HEK293 (cell line): ENCODE measurements at regions not wholly inside any gene's neighbourhood (a gene's known extent, or its start where the extent isn't known, plus 50 kb on each side); places are given as distances from the start of the nearest gene placed in this dataset.
A peak's percentile ranks its signal among the peaks of the same experiment; 100 is the strongest.

Source experiments
- CTCF ChIA-PET: fragments of 350-600 bp; formaldehyde crosslinking; extraction: SDS; loops from one replicate; lab custom pipeline; 2021; ENCODE audit warnings: antibody characterized with exemption; lab: Yijun Ruan, JAX
- POLR2A ChIA-PET: fragments of 300-600 bp; formaldehyde crosslinking; extraction: SDS; loops from one replicate; lab custom pipeline; 2020; ENCODE audit warnings: antibody characterized with exemption, inconsistent platforms; lab: Yijun Ruan, JAX
- H3K27ac ChIP-seq: fragments of 200-500 bp; sonication (Bioruptor generic); 2 replicates; pipeline ENCODE4 v1.5.1; 2014; ENCODE audit warnings: low read depth, low read length, control low read depth, inconsistent platforms; ENCODE audit errors: extremely low read depth
- H3K36me3 ChIP-seq, 2 experiments: fragments of 200-500 bp in 1 of 2; sonication (Bioruptor generic) in 1 of 2; 1 replicate in 1 of 2; 2 replicates in 1 of 2; pipeline ENCODE4 v1.5.1; 2014 to 2017; ENCODE audit warnings: inconsistent platforms in 2 of 2, low read length in 2 of 2; ENCODE audit not compliant: control insufficient read depth in 2 of 2, insufficient read depth in 1 of 2
- H3K4me1 ChIP-seq: fragments of 200-500 bp; sonication (Bioruptor generic); 2 replicates; pipeline ENCODE4 v1.5.1; 2014; ENCODE audit warnings: mild to moderate bottlenecking, low read length, inconsistent platforms; ENCODE audit not compliant: control insufficient read depth, insufficient read depth
- H3K4me3 ChIP-seq: 2 replicates; pipeline ENCODE4 v1.5.1; 2011; ENCODE audit warnings: low read depth, mild to moderate bottlenecking, control low read depth, low read length, moderate library complexity
- H3K9me3 ChIP-seq: fragments of 200-500 bp; sonication (Bioruptor generic); 2 replicates; pipeline ENCODE4 v1.5.1; 2014; ENCODE audit warnings: low read depth, low read length, inconsistent platforms; ENCODE audit not compliant: control insufficient read depth, insufficient read depth
- EGR2 ChIP-seq: fragments of 450-650 bp; formaldehyde crosslinking; IDR thresholded peaks from 2 replicates; pipeline ENCODE4 v1.5.1; 2016; ENCODE audit warnings: low read depth, missing biosample characterization, missing genetic modification characterization
- HOXA7 ChIP-seq: sonication (generic); formaldehyde crosslinking; IDR thresholded peaks from 2 replicates; pipeline ENCODE4 v1.8.1; 2022; ENCODE audit warnings: missing genetic modification reagents, borderline replicate concordance
- INSM2 ChIP-seq: fragments of 450-650 bp; formaldehyde crosslinking; IDR thresholded peaks from 2 replicates; pipeline ENCODE4 v1.5.1; 2016; ENCODE audit warnings: missing biosample characterization, missing genetic modification characterization
- MYNN ChIP-seq: fragments of 450-650 bp; formaldehyde crosslinking; IDR thresholded peaks from 2 replicates; pipeline ENCODE4 v1.5.1; 2016; ENCODE audit warnings: missing biosample characterization, missing genetic modification characterization, borderline replicate concordance
- SCRT2 ChIP-seq: fragments of 450-650 bp; formaldehyde crosslinking; IDR thresholded peaks from 2 replicates; pipeline ENCODE4 v1.5.1; 2016; ENCODE audit warnings: missing biosample characterization, missing genetic modification characterization
- WT1 ChIP-seq: fragments of 450-650 bp; formaldehyde crosslinking; IDR thresholded peaks from 2 replicates; pipeline ENCODE4 v1.5.1; 2016; ENCODE audit warnings: missing biosample characterization, missing genetic modification characterization
- ZNF112 ChIP-seq: fragments of 450-650 bp; formaldehyde crosslinking; IDR thresholded peaks from 2 replicates; pipeline ENCODE4 v1.5.0; 2017; ENCODE audit warnings: missing biosample characterization, missing genetic modification characterization
- ZNF148 ChIP-seq: fragments of 450-650 bp; formaldehyde crosslinking; IDR thresholded peaks from 2 replicates; pipeline ENCODE4 v1.5.0; 2017; ENCODE audit warnings: missing biosample characterization, missing genetic modification characterization, borderline replicate concordance
- ZNF266 ChIP-seq: fragments of 450-650 bp; formaldehyde crosslinking; IDR thresholded peaks from 2 replicates; pipeline ENCODE4 v1.5.1; 2016; ENCODE audit warnings: missing biosample characterization, missing genetic modification characterization, low read depth
- ZNF280C ChIP-seq: fragments of 450-650 bp; formaldehyde crosslinking; IDR thresholded peaks from 2 replicates; pipeline ENCODE4 v1.5.1; 2016; ENCODE audit warnings: missing biosample characterization, missing genetic modification characterization
- ZNF449 ChIP-seq: fragments of 450-650 bp; formaldehyde crosslinking; IDR thresholded peaks from 2 replicates; pipeline ENCODE4 v1.5.1; 2017; ENCODE audit warnings: missing biosample characterization, mild to moderate bottlenecking, missing genetic modification characterization, moderate library complexity
- ZNF488 ChIP-seq: fragments of 450-650 bp; formaldehyde crosslinking; IDR thresholded peaks from 2 replicates; pipeline ENCODE4 v1.5.1; 2016; ENCODE audit warnings: missing biosample characterization, missing genetic modification characterization
- ZNF501 ChIP-seq: fragments of 450-650 bp; formaldehyde crosslinking; IDR thresholded peaks from 2 replicates; pipeline ENCODE4 v1.5.1; 2016; ENCODE audit warnings: missing biosample characterization, missing genetic modification characterization
- ZNF530 ChIP-seq: fragments of 450-650 bp; formaldehyde crosslinking; IDR thresholded peaks from 2 replicates; pipeline ENCODE4 v1.5.1; 2016; ENCODE audit warnings: low read depth, missing biosample characterization, missing genetic modification characterization
- ZNF544 ChIP-seq: fragments of 450-650 bp; formaldehyde crosslinking; IDR thresholded peaks from 2 replicates; pipeline ENCODE4 v1.5.0; 2017; ENCODE audit warnings: missing biosample characterization, missing genetic modification characterization
- ZNF654 ChIP-seq: fragments of 450-650 bp; formaldehyde crosslinking; IDR thresholded peaks from 2 replicates; pipeline ENCODE4 v1.5.1; 2016; ENCODE audit warnings: low read depth, missing biosample characterization, missing genetic modification characterization
- ZNF658 ChIP-seq: fragments of 450-650 bp; formaldehyde crosslinking; IDR thresholded peaks from 2 replicates; pipeline ENCODE4; 2016; ENCODE audit warnings: missing biosample characterization, missing genetic modification characterization

GRCh38 chr12:90833228-90833627, 121.7 kb downstream of the CCER1 start:
- no peak for TF ChIP-seq ZNF266 (tag by site-specific recombination)
- TF ChIP-seq WT1: 0 out of 2 replicates have a peak, but pooled peaks have one; percentile 56
- TF ChIP-seq ZNF148 (tag by site-specific recombination): no peak
- peak; percentile 58 for TF ChIP-seq SCRT2 (tag by site-specific recombination)
- TF ChIP-seq, all 188 proteins: peak for 2
- Histone ChIP-seq H3K27ac (no peak overlapping the region), H3K4me3 (no peak overlapping the region), H3K4me1 (no peaks in the 10 kb centered on the region; the same call in 1 of the 2 replicates), H3K36me3 (no peaks in the 10 kb centered on the region), H3K9me3 (no peaks in the 10 kb centered on the region)
- ChIA-PET CTCF (interaction anchor here (0.6 to 1.3 kb wide), 3 partner anchors 21 to 194 kb away, joined by 3 to 12 read pairs (median 9); no protein-coding TSS in a partner anchor), POLR2A (no interaction called here)

- CTCF ChIA-PET: no interaction called here
- Histone ChIP-seq H3K4me1 (no peaks in the 10 kb centered on the region; the same call in 1 of the 2 replicates), H3K36me3 (no peaks in the 10 kb centered on the region), H3K4me3 (no peak overlapping the region), H3K27ac (no peak overlapping the region), H3K9me3 (no peaks in the 10 kb centered on the region)
- TF ChIP-seq ZNF530 (tag by site-specific recombination) (no peak), EGR2 (tag by site-specific recombination) (no peak)
- POLR2A ChIA-PET: no interaction called here
Observed at GRCh38 chr12:90832427-90832826, 122.5 kb downstream of the CCER1 start.

- Histone ChIP-seq H3K4me1 (no peaks in the 10 kb centered on the region; the same call in 1 of the 2 replicates), H3K27ac (no peak overlapping the region), H3K9me3 (no peaks in the 10 kb centered on the region), H3K36me3 (no peaks in the 10 kb centered on the region), H3K4me3 (no peak overlapping the region)
- CTCF ChIA-PET: interaction anchor here (1.2 kb wide), 1 partner anchor 23 kb away, joined by 5 read pairs; no protein-coding TSS in a partner anchor
- POLR2A ChIA-PET: no interaction called here
- TF ChIP-seq ZNF658 (tag by site-specific recombination) (no peak), SCRT2 (tag by site-specific recombination) (peak; percentile 49), ZNF449 (no peak), ZNF501 (no peak)
Observed at GRCh38 chr12:90831712-90832111, 123.3 kb downstream of the CCER1 start.

GRCh38 chr12:90829044-90829443, 125.9 kb downstream of the CCER1 start:
- CTCF ChIA-PET: no interaction called here
- no peak overlapping the region for H3K27ac ChIP-seq
- no peaks in the 10 kb centered on the region for H3K36me3 ChIP-seq
- POLR2A ChIA-PET: no interaction called here
- H3K9me3 ChIP-seq: no peaks in the 10 kb centered on the region
- H3K4me1 ChIP-seq: no peaks in the 10 kb centered on the region; the same call in 1 of the 2 replicates
- H3K4me3 ChIP-seq: no peak overlapping the region
- TF ChIP-seq ZNF112 (tag by site-specific recombination) (no peak), INSM2 (tag by site-specific recombination) (no peak), HOXA7 (CRISPR knock-in tag) (no peak), ZNF488 (tag by site-specific recombination) (no peak), ZNF280C (tag by site-specific recombination) (no peak), ZNF544 (tag by site-specific recombination) (no peak), MYNN (tag by site-specific recombination) (no peak), ZNF654 (tag by site-specific recombination) (no peak)
